HG03066 (cell line): ENCODE measurements at regions not wholly inside any gene's neighbourhood (a gene's known extent, or its start where the extent isn't known, plus 50 kb on each side); places are given as distances from the start of the nearest gene placed in this dataset.

ENCODE experiments used
- ATAC-seq: cut with Tn5 transposase; IDR thresholded peaks from one replicate; pipeline ENCODE4 v1.9.1; 2021; ENCODE audit warnings: low read depth; ENCODE audit not compliant: unreplicated experiment

DNA sequence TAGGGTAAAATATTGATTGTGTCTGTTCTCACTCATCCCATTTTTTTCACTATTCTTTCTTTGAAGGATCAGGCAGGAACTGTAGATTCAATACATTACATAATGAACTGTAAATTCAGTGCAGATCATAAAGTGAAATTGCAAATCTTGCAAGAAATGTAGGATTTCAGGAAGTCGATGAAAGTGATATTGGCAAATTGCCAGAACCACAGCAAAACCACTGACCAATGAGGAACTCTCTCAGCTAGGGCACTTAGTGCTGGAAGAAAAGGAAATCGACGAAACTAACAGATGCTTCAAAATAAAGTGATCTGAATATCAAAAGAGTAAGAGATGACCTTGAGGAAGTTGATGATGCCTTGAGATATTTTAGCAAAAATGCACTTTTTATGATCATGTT, 157.6 kb downstream of the AACS start:
- no peak for ATAC-seq

DNA sequence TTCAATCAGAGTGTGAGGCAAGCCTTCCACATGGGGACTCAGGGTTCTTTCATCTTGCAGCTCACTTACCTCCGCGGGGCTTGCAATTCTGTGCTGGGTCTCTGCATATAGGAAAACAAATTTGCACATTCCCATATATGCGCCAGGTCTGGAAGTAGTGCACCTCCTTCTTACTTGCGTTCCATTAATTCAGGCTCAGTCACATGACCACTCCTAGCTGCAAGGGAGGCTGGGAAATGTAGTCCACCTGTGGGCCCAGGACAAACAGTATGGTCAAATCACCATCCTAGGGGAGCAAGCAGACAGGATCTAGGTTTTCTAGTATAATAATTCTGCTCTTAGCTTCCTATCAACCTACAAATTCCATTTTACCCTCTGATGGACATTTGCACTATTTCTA, 160.4 kb downstream of the AACS start:
- no peak for ATAC-seq

DNA sequence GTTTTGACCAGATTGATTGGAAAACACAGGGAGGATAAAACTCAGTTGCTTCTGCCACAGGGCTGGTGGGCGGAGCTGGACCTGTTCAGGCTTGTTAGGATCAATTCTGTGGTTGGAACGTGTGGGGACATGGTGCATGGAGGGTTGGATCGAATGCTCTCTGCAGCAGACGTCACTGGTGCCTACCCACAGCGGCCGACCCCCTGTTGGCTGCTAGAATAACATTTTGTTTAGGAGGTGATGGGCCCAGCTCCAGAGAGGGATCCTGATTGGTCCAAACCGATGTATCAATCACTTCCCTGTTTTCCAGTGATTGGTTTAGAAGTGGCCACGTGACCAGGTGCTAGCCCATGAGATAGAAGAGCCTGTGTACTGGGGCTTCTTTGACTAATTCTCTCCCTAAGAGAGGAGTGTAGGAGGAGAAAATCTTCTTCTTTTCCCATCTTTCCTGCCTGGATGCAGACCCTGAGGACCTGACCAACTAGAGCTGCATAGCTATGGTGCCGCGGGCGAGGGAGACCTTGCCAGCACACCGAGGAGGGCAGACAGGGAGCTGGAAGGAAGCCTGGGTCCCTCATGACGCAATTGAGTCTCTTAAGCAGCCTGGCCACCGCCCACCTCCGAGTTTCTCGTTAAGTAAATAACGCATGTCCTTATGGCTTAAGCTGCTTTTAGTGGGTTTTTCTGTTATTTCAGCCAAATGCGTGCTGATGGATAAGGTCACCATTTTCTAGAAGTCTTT, 163.5 kb downstream of the AACS start:
- ATAC-seq, result no peak

DNA sequence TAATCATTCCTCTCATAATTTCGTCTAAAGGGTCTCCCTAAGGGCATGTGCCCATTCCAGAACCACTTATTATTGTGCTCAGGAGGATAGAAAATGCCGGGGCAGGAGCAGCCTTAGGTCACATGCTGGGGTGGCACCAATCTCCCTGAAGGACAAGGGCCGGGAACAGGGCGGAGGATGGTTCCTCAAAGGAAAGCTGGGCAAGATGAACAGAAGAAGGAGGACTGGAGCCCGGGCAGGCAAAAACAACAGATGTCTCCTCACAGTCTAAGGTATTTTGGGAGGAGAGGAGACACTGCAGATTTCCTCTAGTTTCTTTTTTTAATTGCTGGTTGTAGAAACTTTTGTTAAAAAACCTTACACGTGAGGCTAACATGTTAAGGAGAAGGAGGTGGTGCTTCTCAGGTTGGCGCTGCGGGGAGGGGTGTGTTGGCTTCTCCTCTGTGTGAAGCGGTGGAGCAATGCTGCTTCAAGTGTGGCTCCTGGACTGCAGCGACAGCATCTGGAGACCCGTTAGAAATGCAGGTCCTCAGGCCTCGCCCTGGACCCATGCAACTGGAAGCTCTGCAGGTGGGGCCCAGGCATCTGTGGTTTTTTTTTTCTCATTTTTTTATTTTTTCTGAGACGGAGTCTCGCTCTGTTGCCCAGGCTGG, 164.8 kb downstream of the AACS start:
- no peak for ATAC-seq

DNA sequence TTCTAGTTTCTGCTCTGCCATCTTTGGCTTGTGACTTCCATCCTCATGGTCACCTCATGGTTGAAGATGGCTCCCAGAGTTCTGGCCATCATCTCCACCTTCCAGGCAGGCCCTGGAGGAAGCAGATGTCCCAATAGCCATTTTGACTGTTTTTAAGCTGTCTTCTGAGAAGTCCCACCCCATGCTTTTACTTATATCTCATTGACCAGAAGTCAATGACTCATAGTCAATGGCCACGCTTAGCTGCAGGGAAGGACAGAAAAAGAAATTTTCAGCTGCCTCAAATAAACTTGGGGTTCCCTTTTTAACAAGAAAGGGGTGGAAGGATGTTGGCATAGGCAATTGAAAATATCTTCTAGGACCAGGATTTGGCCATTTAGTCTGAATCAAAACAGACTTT, 168.1 kb downstream of the AACS start:
- ATAC-seq, result no peak

DNA sequence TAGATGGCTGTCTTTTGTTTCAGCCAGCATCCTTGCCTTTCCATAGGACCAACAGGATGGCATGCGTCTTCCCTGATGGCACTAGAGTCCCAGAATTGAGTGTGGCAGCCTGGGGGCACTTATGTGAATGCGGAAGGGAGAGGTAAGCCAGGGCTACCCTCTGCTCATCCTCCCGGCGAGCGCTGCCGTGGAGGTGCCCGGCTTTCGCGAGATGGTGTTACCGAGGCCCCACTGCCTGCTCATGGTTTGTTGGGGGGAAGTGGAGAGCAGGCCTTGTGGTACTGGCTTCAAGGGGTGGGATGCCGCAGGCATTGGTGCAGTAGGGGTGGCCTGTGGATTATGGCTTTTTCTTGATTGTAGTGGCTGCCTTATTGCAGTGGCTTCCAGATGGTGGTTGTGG, 174.3 kb downstream of the AACS start:
- no peak for ATAC-seq

DNA sequence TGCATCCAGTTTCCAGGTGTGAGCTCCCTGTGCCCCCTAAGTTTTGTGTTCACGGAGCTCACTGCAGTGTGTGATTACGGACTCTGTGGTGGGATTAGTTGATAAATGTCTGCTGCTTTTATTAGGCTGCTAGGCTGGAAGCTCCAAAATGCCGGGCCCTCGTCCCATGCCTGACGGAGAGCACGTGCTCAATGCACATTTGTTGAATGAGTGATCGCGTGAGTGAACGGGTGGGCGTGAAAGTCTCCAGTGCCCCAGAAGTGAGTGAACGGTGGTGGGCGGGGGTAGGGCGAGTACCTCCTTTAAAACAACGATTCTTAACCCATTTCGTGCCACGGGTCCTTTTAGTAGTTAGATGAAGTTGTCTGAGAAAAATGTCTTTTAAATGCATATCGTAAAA, 175.5 kb downstream of the AACS start:
- no peak for ATAC-seq

DNA sequence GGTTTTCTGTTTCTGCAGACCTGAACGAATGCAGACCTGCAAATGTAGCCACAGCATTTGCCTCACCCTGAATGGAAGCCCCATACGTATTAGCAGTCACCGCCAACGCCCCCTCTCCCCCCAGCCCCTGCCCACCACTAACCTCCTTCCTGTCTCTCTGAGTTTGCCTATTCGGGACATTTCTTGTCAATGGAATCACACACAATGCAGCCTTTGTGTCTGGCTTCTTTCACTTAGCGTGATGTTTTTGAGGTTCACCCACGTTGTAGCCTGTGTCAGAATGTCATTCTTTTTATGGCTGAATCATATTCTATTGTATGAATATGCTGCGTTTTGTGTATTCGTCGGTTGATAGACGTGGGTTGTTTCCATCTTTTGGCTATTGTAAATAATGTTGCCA, 178.6 kb downstream of the AACS start:
- ATAC-seq, result no peak

DNA sequence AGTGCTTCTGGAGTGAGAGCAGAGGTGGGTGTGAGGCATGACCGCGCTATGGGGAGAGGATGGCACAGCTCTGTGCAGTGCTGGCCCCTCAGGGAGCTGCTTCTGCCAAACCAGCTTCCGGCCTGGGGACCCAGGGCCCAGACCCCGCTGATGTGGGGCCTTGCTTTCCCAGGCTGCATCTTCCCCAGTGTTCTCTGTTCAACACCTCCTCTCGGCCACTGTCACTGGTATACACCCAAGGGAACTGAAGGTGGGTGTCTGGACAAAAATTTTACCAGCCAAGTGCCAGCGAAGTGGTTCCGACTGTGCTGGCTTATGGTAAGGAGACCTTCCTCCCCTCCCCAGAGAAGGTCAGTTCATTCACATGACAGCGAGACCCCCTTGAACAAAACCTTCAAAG, 179.1 kb downstream of the AACS start:
- no peak for ATAC-seq

DNA sequence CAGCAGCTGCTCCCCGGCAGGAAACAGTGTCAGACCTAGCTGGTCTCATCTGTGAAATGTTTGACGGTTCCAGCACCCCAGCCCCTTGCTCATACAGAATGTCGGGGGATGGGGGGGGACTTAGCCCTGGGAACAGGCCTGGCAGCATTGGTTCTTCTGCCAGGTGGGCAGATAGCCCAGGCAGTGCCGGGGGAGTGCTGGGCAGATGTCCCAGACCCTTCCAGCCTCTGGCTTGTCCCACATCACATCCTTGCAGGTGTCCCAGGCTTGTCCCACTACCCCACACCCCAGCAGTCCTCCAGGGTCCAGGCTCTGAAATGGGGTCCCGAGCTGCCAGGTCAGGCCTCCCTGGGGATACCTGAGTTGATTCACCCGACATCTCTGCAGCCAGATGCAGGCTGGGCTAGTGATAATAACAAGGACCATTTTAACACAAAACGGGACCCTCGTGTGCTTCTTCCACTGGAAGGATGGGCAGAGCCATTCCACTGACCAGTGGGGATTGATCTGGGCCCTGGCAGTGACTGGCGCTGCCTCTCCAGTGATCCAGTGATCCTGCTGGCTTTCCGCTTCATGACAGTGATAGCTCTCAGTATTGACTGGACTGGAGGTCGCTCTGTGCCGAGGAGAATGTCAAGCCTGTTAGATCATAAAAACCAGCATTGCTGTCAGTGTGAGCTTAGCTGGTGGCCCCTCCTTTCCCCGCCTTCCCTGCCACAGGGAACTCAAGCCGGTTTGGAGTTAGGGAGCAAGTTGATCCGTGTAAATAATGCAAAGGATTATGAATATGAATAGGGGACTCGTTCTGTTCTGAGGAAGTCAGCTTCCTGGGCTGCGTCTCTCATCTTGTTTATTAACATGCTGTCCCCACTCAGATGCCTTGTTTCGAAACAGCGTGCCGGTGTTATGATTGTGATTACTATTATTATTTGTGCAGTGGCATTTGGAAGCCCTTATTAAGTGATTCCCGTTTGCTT, 180.6 kb downstream of the AACS start:
- ATAC-seq, result no peak

DNA sequence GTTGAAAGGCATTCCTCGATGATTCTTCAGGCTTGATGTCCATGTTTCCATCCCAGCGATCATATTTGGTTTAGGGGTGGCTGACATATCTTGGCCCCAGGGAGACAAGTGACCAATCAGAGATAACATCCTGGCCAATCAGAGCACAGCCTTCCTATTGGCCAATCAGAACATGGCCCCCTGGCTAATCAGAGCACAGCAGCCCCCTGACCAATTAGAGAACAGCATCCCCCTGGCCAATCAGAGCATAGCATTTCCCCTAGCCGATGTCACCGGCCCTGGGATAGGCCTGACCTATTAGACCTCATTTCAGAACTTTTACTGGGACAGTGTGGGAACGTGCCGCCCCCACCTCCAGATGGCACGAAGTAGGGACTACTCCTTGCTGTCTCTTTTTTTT, 182.2 kb downstream of the AACS start:
- ATAC-seq, result no peak

DNA sequence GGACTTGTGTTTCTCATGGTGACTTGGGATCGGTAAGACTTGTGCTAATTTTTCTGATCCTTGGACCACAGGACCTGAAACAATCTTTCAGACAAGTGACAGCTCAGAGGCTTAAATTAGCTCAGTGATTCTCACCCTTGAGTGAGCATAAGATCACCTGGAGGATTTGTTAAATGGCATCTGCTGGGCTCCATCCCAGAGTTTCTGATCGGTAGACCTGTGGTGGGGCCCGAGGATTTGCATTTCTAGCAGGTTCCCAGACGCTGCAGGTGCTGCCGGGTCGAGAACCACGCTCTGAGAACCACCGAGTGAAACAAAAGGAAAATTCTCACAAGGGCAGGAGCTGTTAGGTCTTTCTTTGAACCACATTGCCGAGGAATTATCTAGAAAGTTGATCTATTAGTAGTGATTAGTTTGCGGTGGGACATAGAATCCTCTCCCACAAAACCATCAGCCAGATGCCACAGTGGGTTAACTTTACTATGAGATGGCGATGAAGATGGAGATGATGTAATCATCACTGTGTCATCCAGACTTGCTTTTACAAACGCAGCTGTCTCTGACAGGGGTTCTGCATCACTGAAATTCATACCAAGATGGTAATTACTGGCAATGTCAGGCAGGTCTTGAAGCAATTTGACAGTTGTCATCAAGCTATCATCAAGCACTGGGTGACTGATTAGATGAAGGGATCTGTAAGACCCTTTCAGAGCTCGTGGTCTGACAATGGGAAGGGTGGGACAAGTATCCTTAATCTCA, 184.0 kb downstream of the AACS start:
- ATAC-seq, result no peak

DNA sequence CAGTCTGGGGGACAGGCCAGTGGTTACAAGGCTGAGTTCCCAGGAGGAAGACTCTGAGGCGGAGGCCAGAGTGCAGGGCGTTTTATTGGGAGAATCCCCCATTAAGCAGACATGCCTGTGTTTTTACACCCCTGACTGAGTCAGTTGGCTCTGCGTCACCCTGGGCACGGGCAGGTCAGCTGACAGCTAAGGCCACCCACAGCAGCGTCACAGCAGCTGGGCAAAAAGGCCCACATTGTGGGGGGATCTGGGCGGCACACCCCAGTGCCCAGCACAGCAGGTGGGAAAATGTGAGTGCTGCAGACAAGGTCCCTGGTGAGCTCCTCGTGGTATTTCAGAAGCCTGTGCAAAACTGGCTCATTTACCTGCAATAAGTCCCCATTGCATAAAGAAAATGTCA, 184.7 kb downstream of the AACS start:
- ATAC-seq, result no peak

DNA sequence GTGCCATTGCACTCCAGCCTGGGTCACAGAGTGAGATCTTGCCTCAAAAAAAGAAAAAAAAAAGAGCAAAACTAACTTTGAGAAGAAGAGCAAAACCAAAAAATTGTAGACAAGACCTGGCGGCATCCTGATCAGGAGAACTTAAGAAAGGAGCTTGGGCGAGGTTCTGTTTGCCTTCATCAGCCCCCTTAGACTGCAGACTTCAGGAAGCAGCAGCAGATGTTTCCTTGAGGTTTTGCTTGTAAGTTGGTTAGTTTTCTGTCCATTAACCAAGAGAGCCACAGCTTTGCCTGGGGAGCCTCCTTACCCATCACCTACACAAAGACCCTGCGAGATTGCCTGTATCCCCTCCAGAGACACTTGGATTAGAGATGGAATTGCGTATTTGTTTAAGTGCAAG, 189.0 kb downstream of the AACS start:
- ATAC-seq, result no peak

DNA sequence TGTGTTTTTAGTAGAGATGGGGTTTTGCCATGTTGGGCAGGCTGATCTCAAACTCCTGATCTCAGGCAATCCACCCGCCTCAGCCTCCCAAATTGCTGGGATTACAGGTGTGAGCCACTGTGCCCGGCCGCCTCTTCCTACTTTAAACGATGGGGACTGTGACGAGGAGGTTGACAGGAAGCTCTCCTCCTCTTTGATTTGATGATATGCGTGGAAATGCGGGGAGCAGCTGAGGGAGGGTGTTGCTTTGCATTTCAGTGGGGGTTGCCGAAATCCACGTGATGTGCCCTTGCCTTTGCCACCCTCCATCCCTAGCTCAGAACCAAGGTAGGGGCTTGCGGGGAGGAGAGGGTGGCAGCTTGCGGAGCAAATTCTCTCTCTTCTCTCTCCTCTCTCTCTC, 189.6 kb downstream of the AACS start:
- no peak for ATAC-seq

DNA sequence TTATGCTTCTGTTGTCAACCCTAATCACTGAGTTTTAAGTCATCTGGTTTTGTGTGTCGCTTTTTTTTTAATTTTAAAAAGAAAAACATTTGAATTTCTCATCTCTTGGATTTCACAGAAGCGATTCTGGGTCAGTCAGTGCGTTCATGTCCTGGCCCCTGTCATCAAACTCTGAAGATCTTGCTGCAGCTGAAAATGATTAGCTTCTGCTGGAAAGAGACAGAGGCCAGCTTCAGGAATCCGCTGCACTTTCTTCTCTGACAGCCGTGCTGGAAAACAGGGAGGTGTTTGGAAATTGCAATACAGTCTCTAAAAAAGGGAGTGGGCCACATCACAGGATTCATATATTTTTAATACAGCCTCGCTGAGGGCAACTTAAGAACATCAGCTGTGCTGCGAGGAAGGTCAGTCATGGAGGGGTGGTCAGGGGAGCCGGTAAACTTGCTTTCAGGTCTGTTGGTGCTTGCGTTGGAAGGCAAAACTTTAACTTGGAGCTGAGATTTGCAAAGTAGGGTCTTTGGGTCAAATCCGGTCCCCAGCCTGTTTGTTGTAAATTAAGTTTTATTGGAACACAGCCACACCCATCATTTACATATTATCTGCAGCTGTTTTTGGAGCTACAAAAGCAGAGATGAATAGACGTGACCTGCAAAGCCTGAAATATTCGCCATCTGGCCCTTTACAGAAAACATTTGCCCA, 190.8 kb downstream of the AACS start:
- ATAC-seq, result no peak

DNA sequence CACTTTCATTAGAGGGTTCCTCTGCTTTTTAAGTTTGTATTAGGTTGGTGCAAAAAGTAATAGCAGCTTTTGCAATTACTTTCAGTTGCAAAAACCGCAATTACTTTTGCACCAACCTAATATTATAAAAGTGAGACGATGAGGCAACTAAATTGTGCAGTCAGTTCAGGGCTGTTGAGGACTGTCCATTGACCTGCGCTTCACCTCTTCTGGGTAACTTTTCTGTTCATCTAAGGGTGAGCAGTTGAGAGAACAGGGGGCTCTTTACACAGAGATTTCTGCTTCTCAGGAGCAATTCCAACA, 191.3 kb downstream of the AACS start:
- no peak for ATAC-seq

DNA sequence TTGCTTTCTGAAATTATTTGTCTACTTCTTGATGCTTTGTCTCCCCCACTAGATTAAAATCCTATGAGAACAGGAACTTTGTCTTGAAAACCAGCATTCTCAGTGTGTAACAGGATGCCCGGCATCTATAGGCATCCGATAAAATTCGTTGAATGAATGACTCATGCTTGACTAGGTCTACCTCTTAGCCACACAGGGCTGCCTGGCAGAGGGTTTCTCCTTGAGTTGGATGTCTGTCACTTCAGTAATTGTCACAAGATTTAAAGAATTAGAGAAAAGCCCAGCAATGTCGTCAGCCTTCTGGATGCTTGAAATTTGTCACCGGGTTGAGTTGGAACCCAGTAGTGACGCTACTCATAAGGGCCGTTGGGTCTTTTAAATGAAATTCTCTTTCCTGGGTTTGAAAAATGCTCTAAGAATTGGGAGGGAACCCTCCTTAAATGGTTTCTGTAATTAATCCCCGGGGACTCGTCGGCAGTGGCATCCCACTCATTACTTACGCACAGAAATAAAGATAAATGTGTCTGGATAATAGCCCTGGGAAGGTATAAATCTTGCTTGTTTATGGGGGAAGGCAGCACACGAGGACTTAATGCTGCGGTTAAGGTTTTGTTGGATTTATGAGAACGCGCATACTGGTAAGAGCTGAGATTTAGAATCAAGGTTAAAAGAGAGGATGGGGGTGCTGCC, 194.1 kb downstream of the AACS start:
- ATAC-seq, result no peak

DNA sequence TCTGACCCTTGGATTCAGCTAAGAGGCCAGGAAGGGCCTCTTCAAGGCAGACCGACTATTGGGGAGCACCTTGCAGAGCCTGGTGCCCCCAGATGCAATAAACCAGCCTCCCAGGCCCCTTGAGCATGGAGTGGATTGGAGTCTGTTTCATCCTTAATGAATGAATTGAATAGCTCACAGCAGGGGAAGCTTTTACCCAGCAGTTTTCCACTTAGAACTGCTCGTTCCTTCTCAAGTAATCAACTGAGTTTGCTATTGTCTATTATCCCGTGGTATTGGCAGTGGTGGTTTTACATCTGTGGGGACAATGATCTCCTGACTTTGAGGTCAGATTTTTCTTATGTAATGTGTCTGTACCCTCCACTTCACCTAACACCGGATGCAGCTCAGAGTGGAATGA, 197.6 kb downstream of the AACS start:
- ATAC-seq, result no peak

DNA sequence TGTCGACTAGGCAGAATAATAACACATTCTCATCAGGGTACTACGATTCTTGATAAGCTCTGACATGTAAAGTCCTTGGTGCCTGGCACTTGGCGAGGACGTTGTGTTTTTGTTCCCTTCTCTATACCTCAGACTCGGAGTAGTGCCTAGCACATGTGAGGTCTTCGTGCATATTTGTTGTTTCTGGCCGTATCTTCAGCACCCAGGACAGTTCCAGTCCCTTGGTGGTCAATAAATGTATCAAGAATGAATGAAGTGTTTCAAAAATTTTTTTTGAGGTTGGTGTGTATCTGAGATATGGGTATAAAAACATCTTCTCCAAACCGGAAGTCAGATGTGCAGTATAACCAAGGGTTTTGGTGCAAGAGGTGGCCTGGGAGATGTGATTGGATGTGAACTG, 198.2 kb downstream of the AACS start:
- ATAC-seq, result no peak
